NT2/D1 (cell line): ENCODE measurements at regions not wholly inside any gene's neighbourhood (a gene's known extent, or its start where the extent isn't known, plus 50 kb on each side); places are given as distances from the start of the nearest gene placed in this dataset.

Experiments
- DNase-seq: peaks from one replicate; pipeline ENCODE4 v3.0.0-alpha.2; 2011; ENCODE audit warnings: low read depth, low spot score
- H3K27me3 ChIP-seq: 2 replicates; pipeline ENCODE4 v1.6.0; 2011; ENCODE audit warnings: mild to moderate bottlenecking; ENCODE audit not compliant: insufficient read length, insufficient read depth
- H3K36me3 ChIP-seq: 2 replicates; pipeline ENCODE4 v1.6.1; 2011; ENCODE audit warnings: mild to moderate bottlenecking, low read length, mixed read lengths; ENCODE audit not compliant: insufficient read depth, insufficient read length
- H3K4me1 ChIP-seq: 2 replicates; pipeline ENCODE4 v1.5.1; 2011; ENCODE audit not compliant: insufficient read depth, insufficient read length
- H3K4me3 ChIP-seq: 2 replicates; pipeline ENCODE4 v1.5.1; 2011; ENCODE audit warnings: low read depth; ENCODE audit not compliant: insufficient read length
- H3K9ac ChIP-seq: 2 replicates; pipeline ENCODE4 v1.6.0; 2011; ENCODE audit warnings: low read depth; ENCODE audit not compliant: insufficient read length
- H3K9me3 ChIP-seq: 2 replicates; pipeline ENCODE4 v1.5.1; 2011; ENCODE audit warnings: mild to moderate bottlenecking, low read length; ENCODE audit not compliant: insufficient read depth
- SUZ12 ChIP-seq: IDR thresholded peaks from 2 replicates; pipeline ENCODE4 v1.6.1; 2011; ENCODE audit not compliant: insufficient read length, insufficient read depth; ENCODE audit errors: extremely low read depth
- YY1 ChIP-seq: IDR thresholded peaks from 2 replicates; pipeline ENCODE4 v1.6.1; 2011; ENCODE audit not compliant: insufficient read length, insufficient read depth
- ZNF274 ChIP-seq: IDR thresholded peaks from 2 replicates; pipeline ENCODE4 v1.6.1; 2011; ENCODE audit warnings: mild to moderate bottlenecking, low read depth, low read length

GRCh38 chr9:115999498-115999897 lies 154.1 kb upstream of the PAPPA start:
- Histone ChIP-seq H3K9me3 (peaks cover 10% of the 10 kb centered on the region; the same call in 1 of the 2 replicates), H3K27me3 (no peaks in the 10 kb centered on the region), H3K4me1 (no peaks in the 10 kb centered on the region), H3K9ac (no peak overlapping the region), H3K36me3 (no peaks in the 10 kb centered on the region), H3K4me3 (no peak overlapping the region)
- TF ChIP-seq SUZ12 (no peak), YY1 (no peak), ZNF274 (no peak)
- no peak for DNase-seq

- H3K4me3 ChIP-seq: no peak overlapping the region
- H3K4me1 ChIP-seq: no peaks in the 10 kb centered on the region
- peak; percentile 8 for DNase-seq
- TF ChIP-seq ZNF274 (no peak), YY1 (peak; percentile 39), SUZ12 (no peak)
- H3K36me3 ChIP-seq: no peaks in the 10 kb centered on the region
- no peak overlapping the region for H3K9ac ChIP-seq
- peaks cover 10% of the 10 kb centered on the region; the same call in 1 of the 2 replicates for H3K9me3 ChIP-seq
- no peaks in the 10 kb centered on the region for H3K27me3 ChIP-seq
Measured at GRCh38 chr9:116000748-116001329, 152.8 kb upstream of the PAPPA start.

- no peak for DNase-seq
- peaks cover 10% of the 10 kb centered on the region; the same call in 1 of the 2 replicates for H3K9me3 ChIP-seq
- H3K27me3 ChIP-seq: no peaks in the 10 kb centered on the region
- H3K4me3 ChIP-seq: no peak overlapping the region
- TF ChIP-seq YY1: no peak
- no peak for TF ChIP-seq SUZ12
- TF ChIP-seq ZNF274: no peak
- H3K4me1 ChIP-seq: no peaks in the 10 kb centered on the region
- H3K36me3 ChIP-seq: no peaks in the 10 kb centered on the region
- H3K9ac ChIP-seq: no peak overlapping the region
Measured at GRCh38 chr9:116002181-116002580, 151.4 kb upstream of the PAPPA start.

- DNase-seq: no peak
- no peaks in the 10 kb centered on the region for H3K36me3 ChIP-seq
- H3K9ac ChIP-seq: no peak overlapping the region
- no peaks in the 10 kb centered on the region for H3K27me3 ChIP-seq
- no peaks in the 10 kb centered on the region for H3K4me1 ChIP-seq
- H3K4me3 ChIP-seq: no peak overlapping the region
- no peak for TF ChIP-seq YY1
- no peak for TF ChIP-seq SUZ12
- no peak for TF ChIP-seq ZNF274
- peaks cover 10% of the 10 kb centered on the region; the same call in 1 of the 2 replicates for H3K9me3 ChIP-seq
Measured at GRCh38 chr9:116002624-116003023, 151.0 kb upstream of the PAPPA start.

GRCh38 chr9:116003397-116003796 lies 150.2 kb upstream of the PAPPA start:
- peaks cover 10% of the 10 kb centered on the region; the same call in 1 of the 2 replicates for H3K9me3 ChIP-seq
- no peaks in the 10 kb centered on the region for H3K36me3 ChIP-seq
- H3K27me3 ChIP-seq: no peaks in the 10 kb centered on the region
- no peak for DNase-seq
- no peaks in the 10 kb centered on the region for H3K4me1 ChIP-seq
- no peak for TF ChIP-seq YY1
- TF ChIP-seq ZNF274: no peak
- TF ChIP-seq SUZ12: no peak
- no peak overlapping the region for H3K4me3 ChIP-seq
- H3K9ac ChIP-seq: no peak overlapping the region

GRCh38 chr9:116005205-116005604 lies 148.4 kb upstream of the PAPPA start:
- DNase-seq: no peak
- H3K4me3 ChIP-seq: no peak overlapping the region
- TF ChIP-seq SUZ12 (no peak), ZNF274 (no peak)

GRCh38 chr9:116007824-116008223 lies 145.8 kb upstream of the PAPPA start:
- TF ChIP-seq YY1 (no peak), ZNF274 (no peak)
- H3K4me3 ChIP-seq: no peak overlapping the region
- no peaks in the 10 kb centered on the region for H3K27me3 ChIP-seq
- no peak overlapping the region for H3K9ac ChIP-seq
- no peak for DNase-seq
- no peaks in the 10 kb centered on the region for H3K9me3 ChIP-seq
- H3K4me1 ChIP-seq: no peaks in the 10 kb centered on the region
- H3K36me3 ChIP-seq: no peaks in the 10 kb centered on the region

More at GRCh38 chr9:116005205-116005604, 148.4 kb upstream of the PAPPA start:
- Histone ChIP-seq H3K4me1 (no peaks in the 10 kb centered on the region), H3K9ac (no peak overlapping the region), H3K9me3 (no peaks in the 10 kb centered on the region), H3K27me3 (no peaks in the 10 kb centered on the region), H3K36me3 (no peaks in the 10 kb centered on the region)

GRCh38 chr9:116008278-116008677 lies 145.3 kb upstream of the PAPPA start:
- Histone ChIP-seq H3K4me3 (no peak overlapping the region), H3K9ac (no peak overlapping the region), H3K36me3 (no peaks in the 10 kb centered on the region), H3K4me1 (no peaks in the 10 kb centered on the region), H3K9me3 (no peaks in the 10 kb centered on the region), H3K27me3 (no peaks in the 10 kb centered on the region)
- TF ChIP-seq SUZ12: no peak
- TF ChIP-seq ZNF274: no peak
- no peak for TF ChIP-seq YY1
- DNase-seq: no peak
